GM12878 (cell line): ENCODE measurements at regions not wholly inside any gene's neighbourhood (a gene's known extent, or its start where the extent isn't known, plus 50 kb on each side); places are given as distances from the start of the nearest gene placed in this dataset.

Experiments used
- BACH1 ChIP-seq: fragments of 450-650 bp; IDR thresholded peaks from 2 replicates; pipeline ENCODE4 v1.6.1; 2017; ENCODE audit warnings: mild to moderate bottlenecking, borderline replicate concordance
- CHD2 ChIP-seq: IDR thresholded peaks from 2 replicates; pipeline ENCODE4 v1.6.1; 2011; ENCODE audit warnings: low read depth, low read length, improper control_type of control experiment, borderline replicate concordance
- DPF2 ChIP-seq: fragments of 450-650 bp; IDR thresholded peaks from 2 replicates; pipeline ENCODE4 v1.6.1; 2017; ENCODE audit warnings: mild to moderate bottlenecking
- ESRRA ChIP-seq: IDR thresholded peaks from 2 replicates; pipeline ENCODE4 v1.6.1; 2012; ENCODE audit warnings: mild to moderate bottlenecking, low read length, improper control_type of control experiment
- ETV6 ChIP-seq, 2 experiments: fragments of 450-650 bp in 1 of 2; IDR thresholded peaks in 1 of 2; conservative IDR thresholded peaks in 1 of 2; 2 replicates each; pipeline ENCODE4 v1.6.1; 2014; ENCODE audit warnings: antibody characterized with exemption in 1 of 2, borderline replicate concordance in 1 of 2, low read depth in 1 of 2, mild to moderate bottlenecking in 1 of 2, moderate library complexity in 1 of 2
- FOS ChIP-seq: IDR thresholded peaks from 3 replicates; pipeline ENCODE4 v1.6.1; 2011; ENCODE audit warnings: borderline replicate concordance; ENCODE audit not compliant: insufficient read length; ENCODE audit errors: extremely low read depth
- MTA3 ChIP-seq: IDR thresholded peaks from 2 replicates; pipeline ENCODE4 v1.6.1; 2012; ENCODE audit warnings: low read length, inconsistent platforms, borderline replicate concordance
- MYB ChIP-seq: fragments of 150-350 bp; IDR thresholded peaks from 2 replicates; pipeline ENCODE4 v1.6.1; 2014; ENCODE audit warnings: mild to moderate bottlenecking, low read depth, low read length, borderline replicate concordance
- RFX5 ChIP-seq: IDR thresholded peaks from 2 replicates; pipeline ENCODE4 v1.6.1; 2011; ENCODE audit warnings: low read depth, low read length, improper control_type of control experiment
- RUNX3 ChIP-seq: IDR thresholded peaks from 2 replicates; pipeline ENCODE4 v1.6.1; 2012; ENCODE audit warnings: low read length, inconsistent platforms
- SIX5 ChIP-seq: IDR thresholded peaks from 2 replicates; pipeline ENCODE4 v1.6.1; 2011; ENCODE audit warnings: mild to moderate bottlenecking, low read depth, low read length, moderate library complexity; ENCODE audit not compliant: severe bottlenecking
- SMAD1 ChIP-seq: fragments of 450-650 bp; IDR thresholded peaks from 2 replicates; pipeline ENCODE4 v1.6.1; 2018; ENCODE audit warnings: mild to moderate bottlenecking, low read depth; ENCODE audit not compliant: partially characterized antibody
- TARDBP ChIP-seq: IDR thresholded peaks from 2 replicates; pipeline ENCODE4 v1.6.1; 2016; ENCODE audit warnings: borderline replicate concordance
- TCF12 ChIP-seq: IDR thresholded peaks from 2 replicates; pipeline ENCODE4 v1.6.1; 2011; ENCODE audit warnings: low read depth, mild to moderate bottlenecking, low read length
- TCF3 ChIP-seq: IDR thresholded peaks from 2 replicates; pipeline ENCODE4 v1.6.1; 2012; ENCODE audit warnings: low read depth, mild to moderate bottlenecking, low read length, borderline replicate concordance; ENCODE audit not compliant: insufficient read depth
- TF ChIP-seq, protein P1 (sequence below): fragments of 450-650 bp; IDR thresholded peaks from 2 replicates; pipeline ENCODE4 v1.6.1; 2017; ENCODE audit warnings: mild to moderate bottlenecking, low read depth, inconsistent platforms; ENCODE audit not compliant: poor library complexity, severe bottlenecking
- TF ChIP-seq, protein P2 (sequence below): IDR thresholded peaks from 2 replicates; pipeline ENCODE4 v1.6.1; 2011; ENCODE audit warnings: borderline replicate concordance, low read depth, mild to moderate bottlenecking, moderate library complexity, mixed read lengths, low read length; ENCODE audit not compliant: insufficient read depth; ENCODE audit errors: extremely low read length
- TF ChIP-seq, protein P3 (sequence below): fragments of 450-650 bp; formaldehyde crosslinking; IDR thresholded peaks from 2 replicates; pipeline ENCODE4 v1.4.0; 2020; ENCODE audit warnings: mild to moderate bottlenecking, moderate library complexity
- TF ChIP-seq, protein P4 (sequence below): fragments of 450-650 bp; IDR thresholded peaks from 2 replicates; pipeline ENCODE4 v1.6.1; 2017; ENCODE audit warnings: antibody characterized with exemption, mild to moderate bottlenecking, moderate library complexity
- TF ChIP-seq, protein P5 (sequence below): IDR thresholded peaks from 2 replicates; pipeline ENCODE4 v1.6.1; 2012; ENCODE audit warnings: low read depth, low read length, improper control_type of control experiment

- TF ChIP-seq, protein P1, sequence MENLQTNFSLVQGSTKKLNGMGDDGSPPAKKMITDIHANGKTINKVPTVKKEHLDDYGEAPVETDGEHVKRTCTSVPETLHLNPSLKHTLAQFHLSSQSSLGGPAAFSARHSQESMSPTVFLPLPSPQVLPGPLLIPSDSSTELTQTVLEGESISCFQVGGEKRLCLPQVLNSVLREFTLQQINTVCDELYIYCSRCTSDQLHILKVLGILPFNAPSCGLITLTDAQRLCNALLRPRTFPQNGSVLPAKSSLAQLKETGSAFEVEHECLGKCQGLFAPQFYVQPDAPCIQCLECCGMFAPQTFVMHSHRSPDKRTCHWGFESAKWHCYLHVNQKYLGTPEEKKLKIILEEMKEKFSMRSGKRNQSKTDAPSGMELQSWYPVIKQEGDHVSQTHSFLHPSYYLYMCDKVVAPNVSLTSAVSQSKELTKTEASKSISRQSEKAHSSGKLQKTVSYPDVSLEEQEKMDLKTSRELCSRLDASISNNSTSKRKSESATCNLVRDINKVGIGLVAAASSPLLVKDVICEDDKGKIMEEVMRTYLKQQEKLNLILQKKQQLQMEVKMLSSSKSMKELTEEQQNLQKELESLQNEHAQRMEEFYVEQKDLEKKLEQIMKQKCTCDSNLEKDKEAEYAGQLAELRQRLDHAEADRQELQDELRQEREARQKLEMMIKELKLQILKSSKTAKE = peak; percentile 99
- TF ChIP-seq, protein P2, sequence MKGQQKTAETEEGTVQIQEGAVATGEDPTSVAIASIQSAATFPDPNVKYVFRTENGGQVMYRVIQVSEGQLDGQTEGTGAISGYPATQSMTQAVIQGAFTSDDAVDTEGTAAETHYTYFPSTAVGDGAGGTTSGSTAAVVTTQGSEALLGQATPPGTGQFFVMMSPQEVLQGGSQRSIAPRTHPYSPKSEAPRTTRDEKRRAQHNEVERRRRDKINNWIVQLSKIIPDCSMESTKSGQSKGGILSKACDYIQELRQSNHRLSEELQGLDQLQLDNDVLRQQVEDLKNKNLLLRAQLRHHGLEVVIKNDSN = no peak
- TF ChIP-seq TARDBP = no peak
- TF ChIP-seq SIX5 = no peak
- no peak for TF ChIP-seq ESRRA
- TF ChIP-seq CHD2 = peak; percentile 84
- TF ChIP-seq DPF2 = peak; percentile 97
- TF ChIP-seq, protein P3, sequence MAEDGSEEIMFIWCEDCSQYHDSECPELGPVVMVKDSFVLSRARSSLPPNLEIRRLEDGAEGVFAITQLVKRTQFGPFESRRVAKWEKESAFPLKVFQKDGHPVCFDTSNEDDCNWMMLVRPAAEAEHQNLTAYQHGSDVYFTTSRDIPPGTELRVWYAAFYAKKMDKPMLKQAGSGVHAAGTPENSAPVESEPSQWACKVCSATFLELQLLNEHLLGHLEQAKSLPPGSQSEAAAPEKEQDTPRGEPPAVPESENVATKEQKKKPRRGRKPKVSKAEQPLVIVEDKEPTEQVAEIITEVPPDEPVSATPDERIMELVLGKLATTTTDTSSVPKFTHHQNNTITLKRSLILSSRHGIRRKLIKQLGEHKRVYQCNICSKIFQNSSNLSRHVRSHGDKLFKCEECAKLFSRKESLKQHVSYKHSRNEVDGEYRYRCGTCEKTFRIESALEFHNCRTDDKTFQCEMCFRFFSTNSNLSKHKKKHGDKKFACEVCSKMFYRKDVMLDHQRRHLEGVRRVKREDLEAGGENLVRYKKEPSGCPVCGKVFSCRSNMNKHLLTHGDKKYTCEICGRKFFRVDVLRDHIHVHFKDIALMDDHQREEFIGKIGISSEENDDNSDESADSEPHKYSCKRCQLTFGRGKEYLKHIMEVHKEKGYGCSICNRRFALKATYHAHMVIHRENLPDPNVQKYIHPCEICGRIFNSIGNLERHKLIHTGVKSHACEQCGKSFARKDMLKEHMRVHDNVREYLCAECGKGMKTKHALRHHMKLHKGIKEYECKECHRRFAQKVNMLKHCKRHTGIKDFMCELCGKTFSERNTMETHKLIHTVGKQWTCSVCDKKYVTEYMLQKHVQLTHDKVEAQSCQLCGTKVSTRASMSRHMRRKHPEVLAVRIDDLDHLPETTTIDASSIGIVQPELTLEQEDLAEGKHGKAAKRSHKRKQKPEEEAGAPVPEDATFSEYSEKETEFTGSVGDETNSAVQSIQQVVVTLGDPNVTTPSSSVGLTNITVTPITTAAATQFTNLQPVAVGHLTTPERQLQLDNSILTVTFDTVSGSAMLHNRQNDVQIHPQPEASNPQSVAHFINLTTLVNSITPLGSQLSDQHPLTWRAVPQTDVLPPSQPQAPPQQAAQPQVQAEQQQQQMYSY (CRISPR knock-in tag) = no peak
- TF ChIP-seq MTA3 = peak; percentile 58; the same call in 1 of the 2 replicates
- no peak for TF ChIP-seq FOS
- TF ChIP-seq ETV6 (conservative IDR thresholded peaks at IDR 0.05 in 1 of 2, IDR thresholded peaks at IDR 0.05 in 1 of 2; ENCODE audit: borderline replicate concordance in 1 of 2, low read depth in 1 of 2) = peak in 1 of 2 experiments; percentile 80; a peak in 1 of 4 replicates
- peak; percentile 88 for TF ChIP-seq TCF3
- peak; percentile 96 for TF ChIP-seq RUNX3
- TF ChIP-seq, protein P4, sequence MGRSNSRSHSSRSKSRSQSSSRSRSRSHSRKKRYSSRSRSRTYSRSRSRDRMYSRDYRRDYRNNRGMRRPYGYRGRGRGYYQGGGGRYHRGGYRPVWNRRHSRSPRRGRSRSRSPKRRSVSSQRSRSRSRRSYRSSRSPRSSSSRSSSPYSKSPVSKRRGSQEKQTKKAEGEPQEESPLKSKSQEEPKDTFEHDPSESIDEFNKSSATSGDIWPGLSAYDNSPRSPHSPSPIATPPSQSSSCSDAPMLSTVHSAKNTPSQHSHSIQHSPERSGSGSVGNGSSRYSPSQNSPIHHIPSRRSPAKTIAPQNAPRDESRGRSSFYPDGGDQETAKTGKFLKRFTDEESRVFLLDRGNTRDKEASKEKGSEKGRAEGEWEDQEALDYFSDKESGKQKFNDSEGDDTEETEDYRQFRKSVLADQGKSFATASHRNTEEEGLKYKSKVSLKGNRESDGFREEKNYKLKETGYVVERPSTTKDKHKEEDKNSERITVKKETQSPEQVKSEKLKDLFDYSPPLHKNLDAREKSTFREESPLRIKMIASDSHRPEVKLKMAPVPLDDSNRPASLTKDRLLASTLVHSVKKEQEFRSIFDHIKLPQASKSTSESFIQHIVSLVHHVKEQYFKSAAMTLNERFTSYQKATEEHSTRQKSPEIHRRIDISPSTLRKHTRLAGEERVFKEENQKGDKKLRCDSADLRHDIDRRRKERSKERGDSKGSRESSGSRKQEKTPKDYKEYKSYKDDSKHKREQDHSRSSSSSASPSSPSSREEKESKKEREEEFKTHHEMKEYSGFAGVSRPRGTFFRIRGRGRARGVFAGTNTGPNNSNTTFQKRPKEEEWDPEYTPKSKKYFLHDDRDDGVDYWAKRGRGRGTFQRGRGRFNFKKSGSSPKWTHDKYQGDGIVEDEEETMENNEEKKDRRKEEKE = no peak
- no peak for TF ChIP-seq RFX5
- TF ChIP-seq, protein P5, sequence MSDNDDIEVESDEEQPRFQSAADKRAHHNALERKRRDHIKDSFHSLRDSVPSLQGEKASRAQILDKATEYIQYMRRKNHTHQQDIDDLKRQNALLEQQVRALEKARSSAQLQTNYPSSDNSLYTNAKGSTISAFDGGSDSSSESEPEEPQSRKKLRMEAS = 0 out of 2 replicates have a peak, but pooled peaks have one; percentile 14
- no peak for TF ChIP-seq SMAD1
- TF ChIP-seq TCF12 = peak; percentile 96
- TF ChIP-seq BACH1 = peak; percentile 70; the same call in 1 of the 2 replicates
- peak; percentile 72; the same call in 1 of the 2 replicates for TF ChIP-seq MYB
These were observed 61.6 kb upstream of the SNX9 start (continued) for GRCh38 chr6:157761331-157761921.
